ENCODE measurements at regions not wholly inside any gene's neighbourhood (a gene's known extent, or its start where the extent isn't known, plus 50 kb on each side); places are given as distances from the start of the nearest gene placed in this dataset.

- TF ChIP-seq CTCF (IDR thresholded peaks at IDR 0.05; ENCODE audit: control extremely low read depth in 1 of 3, insufficient read depth in 1 of 3, low read depth in 1 of 3, low read length in 3 of 3): no peak
- TF ChIP-seq SP4 (IDR thresholded peaks at IDR 0.05; ENCODE audit: low read length): no peak
- no peak for TF ChIP-seq SRF (IDR thresholded peaks at IDR 0.05; ENCODE audit: low read depth, low read length)
- TF ChIP-seq EZH2 (IDR thresholded peaks at IDR 0.05; ENCODE audit: low read depth, low read length, severe bottlenecking): no peak
- no peak for TF ChIP-seq CBX8 (IDR thresholded peaks at IDR 0.05; ENCODE audit: borderline replicate concordance, low read depth, low read length)
Measured at GRCh38 chr2:5969303-5969702, 277.1 kb downstream of the SOX11 start (continued).

Measured in H1 (cell line).